ENCODE measurements at regions not wholly inside any gene's neighbourhood (a gene's known extent, or its start where the extent isn't known, plus 50 kb on each side); places are given as distances from the start of the nearest gene placed in this dataset.
"Not testable (repeated sequence)": the region's sequence is repeated elsewhere in the genome, so short reads cannot be mapped to it uniquely, and the experiment has no call there.

GRCh38 chr14:38561657-38562056 lies 305.8 kb upstream of the CLEC14A start:
- DNase-seq (no peak), ATAC-seq (no peak)

GRCh38 chr14:38559711-38560110 lies 303.8 kb upstream of the CLEC14A start:
- no peak for ATAC-seq
- no peak for DNase-seq

GRCh38 chr14:38557391-38557790 lies 301.5 kb upstream of the CLEC14A start:
- ATAC-seq, DNase-seq: not testable (repeated sequence)

GRCh38 chr14:38556252-38556651 lies 300.4 kb upstream of the CLEC14A start:
- no peak for ATAC-seq
- no peak for DNase-seq

- no peak for ATAC-seq
- no peak for DNase-seq
Measured at GRCh38 chr14:38554026-38554425, 298.1 kb upstream of the CLEC14A start.

GRCh38 chr14:38553586-38553985 lies 297.7 kb upstream of the CLEC14A start:
- ATAC-seq = no peak
- DNase-seq = no peak

GRCh38 chr14:38549564-38549963 lies 293.7 kb upstream of the CLEC14A start:
- ATAC-seq (no peak), DNase-seq (no peak)

GRCh38 chr14:38547961-38548490 lies 292.1 kb upstream of the CLEC14A start:
- ATAC-seq = no peak
- no peak for DNase-seq

GRCh38 chr14:38546932-38547551 lies 291.1 kb upstream of the CLEC14A start:
- DNase-seq (no peak), ATAC-seq (no peak)

GRCh38 chr14:38544776-38545175 lies 288.9 kb upstream of the CLEC14A start:
- no peak for ATAC-seq
- no peak for DNase-seq

- DNase-seq, ATAC-seq: not testable (repeated sequence)
Measured at GRCh38 chr14:38543851-38544250, 288.0 kb upstream of the CLEC14A start.

- ATAC-seq, DNase-seq: not testable (repeated sequence)
Measured at GRCh38 chr14:38538053-38538452, 282.2 kb upstream of the CLEC14A start.

- DNase-seq (no peak), ATAC-seq (no peak)
Measured at GRCh38 chr14:38536376-38537038, 280.6 kb upstream of the CLEC14A start.

- no peak for ATAC-seq
Measured at GRCh38 chr14:38528582-38528981, 272.7 kb upstream of the CLEC14A start.

GRCh38 chr14:38527502-38527878 lies 271.6 kb upstream of the CLEC14A start:
- DNase-seq (no peak), ATAC-seq (no peak)

More at GRCh38 chr14:38528582-38528981, 272.7 kb upstream of the CLEC14A start:
- no peak for DNase-seq

- ATAC-seq (no peak), DNase-seq (no peak)
Measured at GRCh38 chr14:38526826-38527501, 271.1 kb upstream of the CLEC14A start.

- DNase-seq = no peak
- no peak for ATAC-seq
Measured at GRCh38 chr14:38524636-38525509, 269.0 kb upstream of the CLEC14A start.

- DNase-seq = no peak
- no peak for ATAC-seq
Measured at GRCh38 chr14:38522724-38523123, 266.8 kb upstream of the CLEC14A start.

GRCh38 chr14:38521591-38521990 lies 265.7 kb upstream of the CLEC14A start:
- no peak for ATAC-seq
- no peak for DNase-seq

- ATAC-seq = no peak
- DNase-seq = no peak
Measured at GRCh38 chr14:38517426-38517825, 261.5 kb upstream of the CLEC14A start.

- ATAC-seq (no peak), DNase-seq (no peak)
Measured at GRCh38 chr14:38512236-38512635, 256.3 kb upstream of the CLEC14A start.

GRCh38 chr14:38507299-38507698 lies 251.4 kb upstream of the CLEC14A start:
- ATAC-seq = no peak

More at GRCh38 chr14:38507299-38507698, 251.4 kb upstream of the CLEC14A start:
- DNase-seq = no peak

Data from stimulated activated naive CD8-positive, alpha-beta T cell treated with anti-CD3 and anti-CD28 coated beads, Interleukin-15, Interleukin-2, amounts not matched to agents 100 U/mL and 50 U/mL, for 24 hours (primary cell).